ENCODE measurements at regions not wholly inside any gene's neighbourhood (a gene's known extent, or its start where the extent isn't known, plus 50 kb on each side); places are given as distances from the start of the nearest gene placed in this dataset.

DNA sequence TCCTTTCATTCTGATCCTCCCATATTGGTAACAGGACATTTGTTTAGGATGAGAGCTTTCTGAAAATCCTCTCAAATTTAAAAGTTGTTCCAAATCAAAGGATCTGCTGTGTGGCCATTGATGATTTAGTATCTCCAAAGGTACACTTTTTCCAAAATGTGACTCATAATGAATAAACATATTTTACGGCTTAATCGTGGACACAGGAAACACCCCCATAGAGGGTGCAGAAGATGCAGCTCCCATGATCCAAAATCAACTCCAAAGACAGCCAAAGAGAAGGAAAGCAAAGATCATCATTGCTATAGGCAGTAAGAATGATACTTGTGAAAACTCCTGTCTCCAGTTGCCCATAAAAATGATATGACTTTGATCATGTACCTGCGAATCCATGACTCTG, 239.7 kb downstream of the PIK3R1 start:
- no peak for DNase-seq

DNA sequence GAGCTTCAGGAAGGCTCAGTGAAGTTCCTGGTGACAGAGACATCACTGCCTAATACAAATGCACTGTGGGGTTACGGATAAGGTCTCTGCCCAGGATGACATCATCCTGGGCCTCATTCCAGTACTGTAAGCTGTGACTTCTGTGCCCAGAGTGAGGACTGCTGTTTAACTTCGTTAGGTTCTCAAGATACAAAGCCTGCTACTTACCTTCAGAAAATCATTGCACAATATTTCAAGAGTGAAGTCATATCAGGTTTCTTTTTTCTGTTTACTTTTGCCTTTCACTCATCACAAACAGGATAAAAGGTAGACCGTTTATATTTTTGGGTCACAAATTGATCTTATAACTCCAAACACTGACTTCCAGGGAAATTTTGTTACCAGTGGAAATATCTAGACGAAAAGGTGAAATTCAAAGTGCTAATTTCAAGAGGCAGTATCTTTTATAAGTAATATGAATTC, 241.2 kb downstream of the PIK3R1 start:
- peak; percentile 88 for DNase-seq

DNA sequence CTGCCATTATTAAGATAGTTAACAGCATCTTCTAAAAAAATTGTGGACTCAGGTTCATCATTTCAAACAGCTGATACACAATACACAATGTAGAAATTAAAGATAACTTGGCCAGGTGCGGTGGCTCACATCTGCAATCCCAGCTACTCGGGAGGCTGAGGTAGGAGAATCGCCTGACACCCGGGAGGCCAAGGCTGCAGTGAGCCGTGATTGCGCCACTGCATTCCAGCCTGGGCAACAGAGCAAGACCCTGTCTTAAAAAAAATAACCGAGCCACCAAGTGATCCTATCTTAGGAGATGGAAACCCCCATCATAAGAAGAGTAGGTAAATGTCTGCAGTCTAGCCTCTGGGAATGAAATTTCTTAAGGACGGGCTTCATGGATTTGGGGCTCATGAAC, 241.7 kb downstream of the PIK3R1 start:
- DNase-seq, result no peak

DNA sequence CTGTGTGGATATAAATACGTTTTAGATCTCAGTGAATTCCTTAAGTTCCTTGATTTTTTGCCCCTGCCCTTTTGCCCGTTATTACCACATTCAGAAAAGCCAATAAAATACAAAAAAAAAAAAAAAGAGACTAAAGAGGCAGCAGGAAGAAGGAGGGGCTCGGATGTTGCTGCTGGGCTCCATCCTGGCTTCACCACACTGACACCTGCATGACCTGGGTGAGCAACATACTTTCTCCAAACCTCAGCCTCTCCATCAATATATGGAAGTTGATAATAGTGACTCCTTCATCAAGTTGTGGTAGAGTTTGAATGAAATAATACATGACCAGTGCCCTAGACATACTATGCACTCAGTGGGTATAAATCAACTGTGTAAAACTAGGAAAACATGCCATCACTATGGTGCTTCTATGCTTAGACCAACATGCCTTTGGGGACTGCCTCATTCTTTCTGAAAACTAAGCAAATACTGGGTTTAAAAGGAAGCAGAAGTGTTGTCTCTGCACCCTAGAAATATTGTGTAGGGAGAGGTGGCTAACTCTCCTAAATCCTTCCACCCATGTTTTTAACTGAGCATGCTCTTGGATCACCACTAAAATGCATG, 243.0 kb downstream of the PIK3R1 start:
- DNase-seq, result no peak

DNA sequence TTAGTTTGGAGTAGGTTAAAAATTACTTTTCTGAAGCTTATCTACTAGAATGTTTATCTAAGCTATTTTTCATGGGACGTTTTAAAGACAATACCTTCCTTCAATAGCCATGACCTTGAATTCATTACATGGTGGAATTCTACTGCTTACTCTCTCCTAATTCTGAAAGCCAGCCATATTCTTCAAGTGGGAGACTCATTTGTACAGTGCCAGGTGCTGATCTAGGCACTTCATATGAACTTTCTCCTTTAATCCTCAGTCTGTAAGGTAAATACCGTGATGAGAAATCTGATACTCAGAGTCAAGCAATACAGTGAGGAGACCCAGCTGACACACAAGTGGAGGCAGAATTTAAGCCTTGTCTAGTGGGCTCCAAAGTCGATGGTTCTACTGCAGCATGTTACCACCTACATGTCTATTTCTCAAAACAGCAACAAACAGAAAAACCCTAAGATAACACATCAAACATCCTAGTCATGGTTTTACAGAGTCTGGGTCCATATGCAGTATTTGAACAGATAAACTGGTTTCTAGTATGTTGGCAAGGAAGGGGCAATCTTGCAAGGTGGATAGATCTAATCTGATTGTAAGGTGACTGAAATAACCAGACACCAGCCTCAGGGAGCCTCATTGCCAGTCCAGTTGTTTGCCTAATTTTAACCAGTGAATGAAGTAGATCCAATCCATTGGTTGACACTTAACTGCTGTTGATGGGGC, 243.7 kb downstream of the PIK3R1 start:
- DNase-seq, result no peak

DNA sequence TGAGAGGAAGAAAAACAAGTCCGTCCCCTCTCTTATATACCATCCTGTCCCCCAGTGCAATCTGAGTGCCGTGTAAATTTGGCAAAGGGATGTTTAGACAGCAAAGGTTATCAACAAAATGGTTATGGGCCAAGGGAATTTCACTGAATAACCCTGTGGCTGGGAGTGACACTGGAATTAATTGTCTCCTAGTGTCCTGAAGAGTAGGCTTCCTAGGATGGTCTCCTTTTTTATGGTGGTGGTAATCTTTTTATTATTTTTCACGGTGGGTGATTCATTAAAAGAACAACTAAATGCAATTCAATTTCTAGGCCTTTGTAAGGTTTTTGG, 244.2 kb downstream of the PIK3R1 start:
- no peak for DNase-seq

DNA sequence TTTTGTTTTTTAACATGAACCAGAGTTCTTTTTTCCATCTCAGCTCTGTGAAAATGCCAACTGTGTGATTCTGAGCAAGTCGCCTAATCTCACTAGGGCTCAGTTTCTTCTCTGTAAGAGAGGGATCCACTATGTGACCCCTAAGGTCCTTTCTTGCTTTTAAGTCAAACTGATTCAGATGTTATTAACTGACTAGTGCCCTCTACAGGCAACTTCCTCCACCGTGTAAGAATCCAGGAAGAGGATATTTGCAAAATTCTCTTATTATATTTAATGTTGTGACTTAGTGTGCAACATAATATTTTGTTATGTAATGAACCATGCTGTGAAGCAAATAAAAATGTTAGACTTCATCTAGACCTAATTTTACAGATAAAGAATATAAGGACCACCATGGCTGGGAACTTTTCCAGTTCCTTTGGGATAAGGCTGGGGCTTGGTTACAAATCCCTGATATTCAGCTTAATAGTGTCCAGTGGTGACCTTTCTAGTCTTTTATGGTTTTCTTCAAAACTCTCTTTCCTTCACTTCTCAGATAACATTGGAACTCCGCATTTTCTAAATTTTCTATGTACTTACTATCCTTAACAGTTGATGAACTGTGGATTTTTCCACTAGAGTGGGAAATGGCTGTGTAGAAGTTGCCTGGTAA, 244.7 kb downstream of the PIK3R1 start:
- peak; percentile 31 for DNase-seq

DNA sequence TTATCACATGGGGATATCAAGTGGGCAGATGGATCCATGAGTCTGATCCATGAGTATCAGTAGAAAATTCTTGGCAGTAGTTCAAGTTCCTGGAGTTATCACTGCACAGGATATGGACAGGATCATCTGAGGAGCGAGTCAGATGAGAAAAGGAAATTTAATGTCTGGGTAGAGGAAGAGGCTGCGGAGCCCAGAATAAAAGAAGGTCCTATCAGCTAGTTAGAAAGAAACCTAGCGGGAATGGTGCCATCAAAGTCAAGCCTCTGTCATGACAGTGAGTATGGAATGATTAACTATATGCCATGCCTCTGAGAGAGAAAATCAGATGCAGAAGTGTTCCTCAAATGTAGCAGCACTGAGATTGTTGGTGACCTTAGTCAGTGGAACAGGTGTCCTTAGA, 248.1 kb downstream of the PIK3R1 start:
- no peak for DNase-seq

DNA sequence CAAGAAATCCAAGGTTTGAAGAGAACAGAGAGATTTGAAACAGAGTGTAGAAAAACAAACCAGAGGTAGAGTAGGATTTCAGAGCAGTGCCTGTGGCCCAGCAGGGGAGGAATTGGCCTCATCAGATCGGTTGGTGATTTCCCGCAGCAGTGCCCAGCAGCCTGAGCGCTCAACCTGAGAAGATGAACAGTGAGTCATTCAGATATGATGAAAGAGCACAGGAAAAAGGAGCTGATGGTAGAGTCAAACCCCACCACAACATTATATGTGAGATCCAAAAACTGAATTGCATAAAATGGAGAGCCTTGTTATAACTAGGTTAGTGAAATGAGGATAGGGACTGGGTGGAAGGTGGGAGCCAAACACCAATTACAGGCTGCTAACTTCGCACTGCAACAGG, 248.9 kb downstream of the PIK3R1 start:
- peak; percentile 75 for DNase-seq

DNA sequence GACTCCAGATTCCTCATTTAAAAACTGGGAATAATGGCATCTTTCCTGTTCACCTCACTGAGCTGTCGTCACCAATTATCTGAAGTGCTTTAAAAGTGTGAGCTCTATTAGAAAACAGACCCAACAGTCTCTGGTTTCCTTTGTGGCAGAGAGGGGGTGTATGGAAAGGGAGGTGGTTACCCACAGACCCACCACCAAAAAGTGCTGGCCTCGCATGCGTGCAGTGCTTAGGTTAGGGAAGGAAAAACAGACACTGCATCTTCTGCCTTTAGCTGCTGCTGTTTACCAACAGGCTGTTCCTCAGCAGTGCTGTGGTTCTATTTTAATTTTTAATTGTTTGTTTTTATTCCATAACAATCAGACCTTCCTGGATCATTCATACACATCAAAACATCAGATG, 249.6 kb downstream of the PIK3R1 start:
- DNase-seq, result no peak

DNA sequence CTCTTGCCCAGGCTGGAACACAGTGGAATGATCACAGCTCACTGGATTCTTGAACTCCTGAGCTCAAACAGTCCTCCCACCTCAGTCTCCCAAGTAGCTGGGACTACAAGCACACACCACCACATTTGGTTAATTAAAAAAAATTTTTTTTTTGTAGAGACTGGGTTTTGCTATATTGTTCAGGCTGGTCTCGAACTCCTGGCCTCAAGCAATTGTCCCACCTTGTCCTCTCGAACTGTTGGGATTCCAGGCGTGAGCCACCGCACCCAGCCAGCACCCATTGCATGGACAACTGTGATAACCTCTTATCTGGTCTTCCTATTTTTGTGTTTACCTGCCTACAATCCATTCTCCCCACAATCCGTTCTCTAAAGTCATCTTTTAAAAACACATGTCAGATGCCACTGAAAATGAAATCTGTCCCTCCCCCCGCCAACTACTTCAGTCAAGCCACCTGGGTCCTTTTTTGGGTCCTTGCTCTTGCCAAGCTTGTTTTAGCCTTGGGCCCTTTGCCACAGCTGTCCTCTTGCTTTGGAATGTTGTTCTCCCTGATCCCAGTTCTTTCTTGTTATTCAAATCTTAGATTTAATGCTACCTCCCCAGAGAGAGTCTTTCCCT, 250.5 kb downstream of the PIK3R1 start:
- no peak for DNase-seq

DNA sequence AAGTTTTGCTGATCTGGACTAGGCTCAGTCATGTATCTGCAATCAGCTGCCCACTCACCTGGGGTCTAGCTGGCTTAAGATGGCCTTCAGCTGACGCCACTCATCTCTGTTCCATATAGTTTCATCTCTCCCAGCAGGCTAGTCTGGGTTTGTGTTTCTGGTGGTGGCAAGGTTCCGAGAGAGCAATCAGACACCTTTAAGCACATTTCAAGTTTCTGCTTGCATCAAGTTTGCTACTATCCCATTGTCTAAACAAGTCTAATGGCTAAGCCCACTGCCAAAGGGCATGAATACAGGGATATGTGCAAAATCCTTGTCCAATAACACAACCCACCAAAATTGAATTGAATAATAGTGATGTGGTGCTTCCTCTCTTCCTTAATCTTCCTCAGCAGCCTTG, 251.7 kb downstream of the PIK3R1 start:
- no peak for DNase-seq

DNA sequence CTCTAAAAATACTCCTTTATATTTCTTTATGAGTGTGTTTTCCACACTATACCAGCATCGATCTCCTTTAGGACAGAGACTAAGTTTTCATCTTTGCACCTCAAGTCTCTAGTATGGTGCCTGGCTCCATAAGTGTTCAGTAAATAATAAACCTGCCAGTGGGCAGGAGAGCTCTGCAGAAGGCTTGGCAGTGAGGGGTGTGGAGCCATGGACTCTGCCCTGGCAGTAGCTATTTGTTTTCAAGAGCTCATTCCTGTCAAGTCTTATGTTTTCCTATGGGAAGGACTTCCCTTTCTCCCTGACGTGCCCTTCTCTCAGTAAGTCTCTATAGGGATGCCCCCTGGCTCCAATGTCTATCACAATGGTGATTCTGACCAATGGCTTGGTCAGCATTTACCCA, 252.2 kb downstream of the PIK3R1 start:
- DNase-seq, result no peak

DNA sequence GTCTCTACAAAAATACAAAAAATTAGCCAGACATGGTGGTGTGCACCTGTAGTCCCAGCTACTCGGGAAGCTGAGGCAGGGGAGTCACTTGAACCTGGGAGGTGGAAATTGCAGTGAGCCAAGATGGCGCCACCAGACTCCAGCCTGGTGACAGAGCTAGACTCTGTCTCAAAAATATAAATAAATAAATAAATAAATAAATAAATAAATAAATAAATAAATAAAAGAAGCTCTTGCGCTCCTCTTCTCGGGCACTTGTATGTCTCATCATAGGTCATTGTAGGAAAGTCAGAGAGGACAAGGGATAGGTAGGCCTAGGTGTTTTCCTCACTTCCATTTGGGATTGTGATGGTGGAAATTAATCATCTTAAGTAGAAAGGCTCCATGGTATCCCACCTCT, 252.8 kb downstream of the PIK3R1 start:
- no peak for DNase-seq

DNA sequence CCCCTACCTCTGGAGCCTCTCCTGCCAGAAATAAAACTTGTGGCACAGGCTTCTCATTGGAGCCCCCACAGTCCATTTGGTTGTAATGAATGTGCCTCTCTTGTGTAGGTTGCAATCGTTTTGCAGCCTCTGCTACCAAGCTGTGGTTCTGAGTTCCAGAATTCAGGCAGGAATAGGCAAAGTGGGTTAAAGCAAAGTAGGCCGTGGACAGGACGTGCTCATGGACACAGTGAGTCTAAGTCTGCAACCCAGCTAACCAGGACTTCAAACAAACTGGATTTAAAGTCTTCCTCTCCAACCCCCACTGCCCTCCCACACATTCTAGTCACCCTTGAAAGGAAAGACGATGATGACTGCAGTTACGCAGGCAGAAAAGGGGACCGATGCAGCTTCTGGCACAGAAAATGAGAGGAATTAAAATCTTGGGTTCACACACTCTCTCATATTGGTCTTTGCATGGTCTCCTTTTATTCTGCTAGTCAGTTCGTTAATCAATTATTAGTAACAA, 260.0 kb downstream of the PIK3R1 start:
- no peak for DNase-seq

DNA sequence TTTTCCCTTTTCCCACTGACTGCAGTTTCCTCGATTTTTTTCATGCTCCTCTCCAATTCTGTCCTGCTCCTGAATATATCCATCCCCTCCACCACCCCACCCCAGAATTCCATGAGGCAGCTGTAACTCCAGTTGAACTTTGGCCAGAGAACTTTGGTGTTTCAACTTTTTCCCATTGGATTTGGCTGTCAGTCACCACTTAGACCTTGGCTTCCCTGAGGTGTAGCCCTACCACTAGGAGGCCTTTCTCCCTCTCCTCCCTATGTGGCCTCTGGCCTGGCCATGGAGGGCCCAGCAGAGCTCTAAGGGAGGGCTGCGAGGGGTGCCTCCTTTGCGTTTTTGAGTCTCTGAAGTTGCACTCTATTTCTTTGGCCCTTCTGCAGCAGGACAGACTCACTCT, 261.3 kb downstream of the PIK3R1 start:
- DNase-seq, result no peak

DNA sequence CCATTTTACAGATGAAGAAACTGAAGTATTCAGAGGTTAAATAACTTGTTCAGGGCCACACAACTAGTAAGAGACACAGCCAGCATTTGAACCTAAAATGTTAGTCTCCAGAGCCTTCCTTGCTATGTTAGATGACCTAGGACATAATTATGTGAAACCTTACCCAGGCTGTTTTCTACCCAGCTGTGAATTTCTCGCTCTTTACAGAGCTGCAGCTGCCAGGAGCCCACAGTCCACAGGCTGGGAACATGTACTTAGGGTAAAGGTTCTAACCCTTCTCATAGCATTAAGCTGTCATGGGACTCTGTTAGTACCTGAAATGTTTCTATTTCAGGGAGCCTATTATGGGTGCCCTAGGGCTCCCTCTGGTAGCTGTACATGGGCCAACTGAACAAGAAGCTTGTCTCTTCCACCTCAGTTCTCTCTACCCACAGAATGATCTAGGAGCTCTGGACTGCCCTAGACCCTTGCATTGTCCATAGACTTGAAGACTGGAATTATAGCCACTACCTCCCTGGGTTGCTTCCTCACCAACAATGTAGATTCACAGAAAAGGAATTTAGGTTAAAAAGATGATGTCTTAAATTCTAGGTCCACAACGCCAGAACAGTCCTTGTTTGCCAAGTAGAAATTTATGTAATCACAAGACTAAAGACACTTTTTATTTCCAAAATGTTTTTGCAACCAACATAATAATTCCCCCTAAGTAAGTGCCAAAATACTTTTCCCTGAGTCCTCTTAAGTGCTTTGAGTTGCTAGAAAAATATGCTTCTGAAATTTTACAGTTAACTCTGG, 262.9 kb downstream of the PIK3R1 start:
- no peak for DNase-seq

DNA sequence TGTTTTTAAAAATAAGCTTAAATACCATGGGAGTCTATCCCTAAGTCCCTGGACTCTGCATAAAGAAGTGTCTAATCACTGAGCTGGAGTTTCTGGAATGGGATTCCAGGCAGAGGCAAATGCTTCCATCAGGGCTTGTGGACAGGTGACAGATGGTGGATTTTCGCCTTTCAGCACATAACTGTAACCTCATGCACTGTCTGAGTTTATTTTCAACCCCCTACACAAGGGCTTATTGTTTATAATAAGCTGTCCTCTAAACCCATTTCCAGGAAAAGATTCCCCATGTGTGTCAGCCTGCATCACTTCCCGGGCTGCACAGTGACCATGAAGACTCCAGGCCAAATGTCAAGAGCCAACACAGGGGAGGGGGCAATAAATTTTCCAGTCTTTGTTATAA, 264.0 kb downstream of the PIK3R1 start:
- no peak for DNase-seq

DNA sequence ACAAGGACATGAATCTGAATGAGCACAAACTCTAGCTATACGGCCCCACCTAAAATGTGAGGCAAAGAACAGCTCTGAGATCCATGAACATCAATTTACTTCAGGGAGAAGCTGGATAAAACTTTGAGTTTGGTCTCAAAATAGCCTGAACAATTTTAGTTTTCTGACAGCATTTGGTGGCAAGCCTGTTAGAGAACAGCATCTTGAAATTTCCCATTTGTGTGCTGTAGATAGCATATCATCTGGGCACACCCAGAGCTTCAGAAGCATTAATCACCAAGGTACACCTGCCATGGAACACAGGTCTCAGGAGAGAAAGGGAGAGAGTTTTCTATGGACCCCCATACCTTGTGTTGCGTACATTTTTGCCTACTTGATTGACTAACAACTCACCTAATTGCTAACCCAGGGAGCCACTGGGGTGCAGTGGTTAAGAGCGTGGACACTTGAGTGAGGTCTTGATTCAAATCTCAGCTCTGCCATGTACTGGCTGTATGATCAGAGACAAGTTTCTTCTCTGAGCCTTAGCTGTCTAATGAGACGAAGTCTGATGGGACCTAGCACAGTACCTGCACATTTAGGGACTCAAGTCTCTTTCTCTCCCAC, 264.9 kb downstream of the PIK3R1 start:
- no peak for DNase-seq

DNA sequence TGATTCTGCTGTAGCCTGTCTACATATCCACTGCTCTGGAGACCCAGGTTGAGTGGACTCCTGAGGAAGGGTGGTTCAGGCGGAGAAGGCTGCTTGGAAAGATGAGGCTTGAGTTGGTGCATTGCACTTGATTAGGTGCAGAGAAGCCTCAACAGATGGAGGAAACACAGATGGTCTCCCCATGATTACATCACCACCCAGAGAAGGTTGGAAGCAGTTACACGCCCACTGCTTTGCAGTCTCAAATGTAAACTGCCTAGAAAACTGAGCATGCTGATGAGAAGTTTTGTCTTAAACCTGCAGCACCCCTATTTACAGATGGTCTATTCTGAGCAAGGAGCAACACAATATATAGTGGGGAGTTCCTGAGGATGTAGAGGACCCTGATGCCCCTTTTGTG, 266.6 kb downstream of the PIK3R1 start:
- DNase-seq, result no peak

DNA sequence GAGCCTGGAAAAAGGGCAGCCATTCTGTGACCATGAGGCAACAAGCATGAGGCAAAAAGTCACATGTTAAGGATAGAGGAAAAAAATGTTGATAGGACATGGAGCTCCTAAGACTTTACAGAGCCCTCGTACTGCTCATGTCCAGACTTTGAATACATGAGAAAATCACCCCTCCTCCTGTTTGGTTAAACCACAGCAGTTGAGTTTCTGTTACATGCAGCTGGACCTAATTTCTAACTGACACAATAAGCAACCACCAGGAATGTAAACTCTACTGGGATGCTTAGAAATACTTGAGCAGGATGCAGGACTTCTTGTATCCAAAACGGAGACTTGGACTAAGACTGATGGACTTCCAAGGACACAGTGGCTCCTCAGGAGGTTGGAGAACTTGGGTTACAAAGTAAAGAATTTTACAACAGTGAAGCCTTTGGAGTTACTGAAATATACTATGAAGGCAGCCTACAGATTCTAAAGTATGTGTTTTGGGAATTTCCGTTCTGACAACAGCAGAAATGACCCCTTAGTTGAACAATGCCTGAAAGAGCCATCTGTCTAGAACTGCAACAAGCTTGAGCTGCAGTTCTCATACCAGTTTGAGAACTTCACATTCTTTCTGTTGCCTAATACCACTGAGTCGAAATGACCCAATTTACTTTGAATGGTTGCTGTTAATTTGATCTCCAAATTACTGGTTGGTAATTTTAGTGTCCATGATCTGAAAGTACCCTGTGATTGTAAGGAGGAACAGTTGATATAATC, 268.9 kb downstream of the PIK3R1 start:
- no peak for DNase-seq

DNA sequence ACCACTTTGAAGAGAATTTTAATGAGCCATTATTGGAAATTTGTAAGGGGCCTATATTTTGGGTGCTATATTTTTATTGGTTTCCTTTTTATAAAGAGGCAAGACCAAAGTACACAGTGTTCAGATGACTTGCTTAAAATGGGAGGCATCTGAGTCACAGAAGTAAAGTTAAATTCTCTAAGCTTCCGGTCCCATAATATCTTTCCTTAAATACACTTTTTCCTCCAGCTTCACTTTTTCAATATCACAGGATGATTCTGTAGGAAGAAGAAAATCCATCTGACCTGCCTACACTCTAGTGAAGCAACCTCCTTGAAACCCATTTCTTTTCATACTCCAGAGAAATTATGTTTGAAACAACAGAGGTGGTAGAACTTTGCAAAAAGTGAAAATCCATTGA, 274.0 kb downstream of the PIK3R1 start:
- DNase-seq, result no peak
